ENCODE measurements at regions not wholly inside any gene's neighbourhood (a gene's known extent, or its start where the extent isn't known, plus 50 kb on each side); places are given as distances from the start of the nearest gene placed in this dataset.

DNA sequence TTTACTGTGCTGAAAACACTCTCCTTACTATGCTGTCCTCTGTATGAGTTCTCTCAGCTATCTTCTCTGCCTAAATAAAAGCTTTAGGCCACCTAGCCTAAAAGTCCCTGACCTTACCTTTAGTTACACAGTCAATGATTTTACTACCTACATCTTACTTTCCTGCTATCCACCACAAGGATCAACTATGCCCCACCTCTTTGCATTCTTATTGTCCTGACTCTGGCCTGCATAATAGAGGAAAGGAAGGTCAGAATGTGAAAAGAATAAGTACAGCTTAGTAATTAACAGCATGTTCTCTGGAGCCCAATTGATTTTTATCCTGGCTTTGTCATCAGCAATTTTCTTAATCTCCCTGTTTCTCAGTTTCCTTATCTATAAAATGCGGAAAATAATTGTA is 1257.8 kb downstream of the RPA4 start:
- ChIA-PET POLR2A (ENCODE audit: unreplicated experiment) (no interaction called here), CTCF (no interaction called here)
- no peaks in the 10 kb centered on the region for H3K36me3 ChIP-seq (ENCODE audit: low read depth, low read length)
- intact Hi-C loops (cut with micrococcal nuclease) = no loop called here
- no peaks in the 10 kb centered on the region for H3K9me2 ChIP-seq (replicated peaks; ENCODE audit: low read length)
- no peaks in the 10 kb centered on the region for H3F3A ChIP-seq (ENCODE audit: low read length, unreplicated experiment)
- no peak overlapping the region for H3K4me2 ChIP-seq (ENCODE audit: low read length)
- H3K79me2 ChIP-seq (ENCODE audit: low read length) = no peaks in the 10 kb centered on the region
- no peak overlapping the region for H3K27ac ChIP-seq (ENCODE audit: low read length)
- BruUV-seq (replicated peaks) = no TSS peak
- H3K9me3 ChIP-seq (ENCODE audit: low read length) = no peaks in the 10 kb centered on the region
- H3K9ac ChIP-seq (ENCODE audit: low read length) = no peak overlapping the region
- TF ChIP-seq, protein P1, sequence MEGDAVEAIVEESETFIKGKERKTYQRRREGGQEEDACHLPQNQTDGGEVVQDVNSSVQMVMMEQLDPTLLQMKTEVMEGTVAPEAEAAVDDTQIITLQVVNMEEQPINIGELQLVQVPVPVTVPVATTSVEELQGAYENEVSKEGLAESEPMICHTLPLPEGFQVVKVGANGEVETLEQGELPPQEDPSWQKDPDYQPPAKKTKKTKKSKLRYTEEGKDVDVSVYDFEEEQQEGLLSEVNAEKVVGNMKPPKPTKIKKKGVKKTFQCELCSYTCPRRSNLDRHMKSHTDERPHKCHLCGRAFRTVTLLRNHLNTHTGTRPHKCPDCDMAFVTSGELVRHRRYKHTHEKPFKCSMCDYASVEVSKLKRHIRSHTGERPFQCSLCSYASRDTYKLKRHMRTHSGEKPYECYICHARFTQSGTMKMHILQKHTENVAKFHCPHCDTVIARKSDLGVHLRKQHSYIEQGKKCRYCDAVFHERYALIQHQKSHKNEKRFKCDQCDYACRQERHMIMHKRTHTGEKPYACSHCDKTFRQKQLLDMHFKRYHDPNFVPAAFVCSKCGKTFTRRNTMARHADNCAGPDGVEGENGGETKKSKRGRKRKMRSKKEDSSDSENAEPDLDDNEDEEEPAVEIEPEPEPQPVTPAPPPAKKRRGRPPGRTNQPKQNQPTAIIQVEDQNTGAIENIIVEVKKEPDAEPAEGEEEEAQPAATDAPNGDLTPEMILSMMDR (conservative IDR thresholded peaks at IDR 0.05; ENCODE audit: low read depth, low read length) = no peak
- TF ChIP-seq EZH2phosphoT487 (IDR thresholded peaks at IDR 0.05; ENCODE audit: borderline replicate concordance, low read length) (no peak), EZH2 (IDR thresholded peaks at IDR 0.05; ENCODE audit: low read length, unreplicated experiment) (no peak)
- ATAC-seq (no peak), DNase-seq (no peak)
- H3K27me3 ChIP-seq (ENCODE audit: low read length) = no peaks in the 10 kb centered on the region
- H4K20me1 ChIP-seq (ENCODE audit: low read length) = no peaks in the 10 kb centered on the region
- no peak overlapping the region for H2AFZ ChIP-seq (ENCODE audit: low read length)
- H3K4me3 ChIP-seq (ENCODE audit: low read length) = no peak overlapping the region
- H3K4me1 ChIP-seq (ENCODE audit: insufficient read depth, low read length) = no peaks in the 10 kb centered on the region

DNA sequence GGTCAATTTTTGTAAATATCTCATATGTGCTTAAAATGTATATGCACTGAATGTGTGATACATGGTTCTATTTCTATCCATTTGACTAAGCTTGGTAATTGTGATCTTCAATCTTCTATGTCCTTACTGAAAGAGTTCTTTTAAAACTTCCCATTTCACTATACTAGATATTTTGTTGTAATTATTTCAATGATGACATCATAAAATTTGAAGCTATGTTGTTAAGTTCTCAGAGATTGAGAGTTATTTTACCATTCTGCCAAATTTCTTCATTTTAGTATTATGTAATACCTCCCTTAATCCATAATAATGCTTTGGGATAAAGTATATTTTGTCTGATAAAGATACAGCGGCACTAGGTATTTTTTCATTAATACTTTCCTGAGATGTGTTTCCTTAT is 1307.3 kb downstream of the RPA4 start:
- no peak overlapping the region for H2AFZ ChIP-seq (ENCODE audit: low read length)
- H3K4me2 ChIP-seq (ENCODE audit: low read length) = no peak overlapping the region
- no peaks in the 10 kb centered on the region for H3K9me3 ChIP-seq (ENCODE audit: low read length)
- no TSS peak for BruUV-seq (replicated peaks)
- no peak overlapping the region for H3K9ac ChIP-seq (ENCODE audit: low read length)
- intact Hi-C loops (cut with micrococcal nuclease) = no loop called here
- ATAC-seq = no peak
- H3F3A ChIP-seq (ENCODE audit: low read length, unreplicated experiment) = no peaks in the 10 kb centered on the region
- no peak for DNase-seq
- H3K27ac ChIP-seq (ENCODE audit: low read length) = no peak overlapping the region
- CTCF ChIA-PET = no interaction called here
- TF ChIP-seq, protein P1 (conservative IDR thresholded peaks at IDR 0.05; ENCODE audit: low read depth, low read length) = no peak
- TF ChIP-seq EZH2phosphoT487 (IDR thresholded peaks at IDR 0.05; ENCODE audit: borderline replicate concordance, low read length) (no peak), EZH2 (IDR thresholded peaks at IDR 0.05; ENCODE audit: low read length, unreplicated experiment) (no peak)
- no peaks in the 10 kb centered on the region for H3K4me1 ChIP-seq (ENCODE audit: insufficient read depth, low read length)
- H3K27me3 ChIP-seq (ENCODE audit: low read length) = no peaks in the 10 kb centered on the region
- POLR2A ChIA-PET (ENCODE audit: unreplicated experiment) = no interaction called here
- H3K4me3 ChIP-seq (ENCODE audit: low read length) = no peak overlapping the region
- H3K79me2 ChIP-seq (ENCODE audit: low read length) = no peaks in the 10 kb centered on the region
- H3K9me2 ChIP-seq (replicated peaks; ENCODE audit: low read length) = no peaks in the 10 kb centered on the region
- H3K36me3 ChIP-seq (ENCODE audit: low read depth, low read length) = no peaks in the 10 kb centered on the region
- no peaks in the 10 kb centered on the region for H4K20me1 ChIP-seq (ENCODE audit: low read length)

DNA sequence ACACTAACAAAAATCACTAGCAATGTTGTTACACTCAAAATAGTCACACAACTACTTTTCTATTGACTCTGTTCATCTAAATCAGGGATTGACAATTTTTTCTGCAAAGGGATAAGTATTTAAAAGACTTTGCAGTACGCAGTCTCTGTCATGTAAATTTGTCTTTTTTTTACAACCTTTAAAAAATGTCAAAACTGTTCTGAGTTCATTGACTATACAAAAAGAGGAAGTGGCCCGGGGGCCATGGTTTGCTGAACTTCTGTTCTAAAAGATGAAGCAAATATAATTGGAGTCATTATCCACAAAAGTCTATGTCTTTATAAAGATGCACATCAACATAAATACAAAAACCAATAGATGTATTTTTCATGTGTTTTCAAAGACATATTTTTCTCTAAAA is 1310.3 kb downstream of the RPA4 start:
- TF ChIP-seq, protein P1 (conservative IDR thresholded peaks at IDR 0.05; ENCODE audit: low read depth, low read length) = no peak
- no peak for TF ChIP-seq EZH2phosphoT487 (IDR thresholded peaks at IDR 0.05; ENCODE audit: borderline replicate concordance, low read length)
- no peak for TF ChIP-seq EZH2 (IDR thresholded peaks at IDR 0.05; ENCODE audit: low read length, unreplicated experiment)
- Histone ChIP-seq H3K4me1 (ENCODE audit: insufficient read depth, low read length) (no peaks in the 10 kb centered on the region), H3K9me3 (ENCODE audit: low read length) (no peaks in the 10 kb centered on the region), H3F3A (ENCODE audit: low read length, unreplicated experiment) (no peaks in the 10 kb centered on the region), H3K9ac (ENCODE audit: low read length) (no peak overlapping the region), H4K20me1 (ENCODE audit: low read length) (no peaks in the 10 kb centered on the region), H3K27ac (ENCODE audit: low read length) (no peak overlapping the region), H3K4me3 (ENCODE audit: low read length) (no peak overlapping the region), H3K79me2 (ENCODE audit: low read length) (no peaks in the 10 kb centered on the region), H3K27me3 (ENCODE audit: low read length) (no peaks in the 10 kb centered on the region), H3K36me3 (ENCODE audit: low read depth, low read length) (no peaks in the 10 kb centered on the region), H3K9me2 (replicated peaks; ENCODE audit: low read length) (no peaks in the 10 kb centered on the region), H3K4me2 (ENCODE audit: low read length) (no peak overlapping the region), H2AFZ (ENCODE audit: low read length) (no peak overlapping the region)
- CTCF ChIA-PET = no interaction called here
- DNase-seq = no peak
- no peak for ATAC-seq
- POLR2A ChIA-PET (ENCODE audit: unreplicated experiment) = no interaction called here
- intact Hi-C loops (cut with micrococcal nuclease) = no loop called here
- no TSS peak for BruUV-seq (replicated peaks)
